ENCODE measurements at regions not wholly inside any gene's neighbourhood (a gene's known extent, or its start where the extent isn't known, plus 50 kb on each side); places are given as distances from the start of the nearest gene placed in this dataset.

GRCh38 chr1:185674201-185674600 is 60.0 kb upstream of the HMCN1 start (continued):
- TF ChIP-seq, protein P1, sequence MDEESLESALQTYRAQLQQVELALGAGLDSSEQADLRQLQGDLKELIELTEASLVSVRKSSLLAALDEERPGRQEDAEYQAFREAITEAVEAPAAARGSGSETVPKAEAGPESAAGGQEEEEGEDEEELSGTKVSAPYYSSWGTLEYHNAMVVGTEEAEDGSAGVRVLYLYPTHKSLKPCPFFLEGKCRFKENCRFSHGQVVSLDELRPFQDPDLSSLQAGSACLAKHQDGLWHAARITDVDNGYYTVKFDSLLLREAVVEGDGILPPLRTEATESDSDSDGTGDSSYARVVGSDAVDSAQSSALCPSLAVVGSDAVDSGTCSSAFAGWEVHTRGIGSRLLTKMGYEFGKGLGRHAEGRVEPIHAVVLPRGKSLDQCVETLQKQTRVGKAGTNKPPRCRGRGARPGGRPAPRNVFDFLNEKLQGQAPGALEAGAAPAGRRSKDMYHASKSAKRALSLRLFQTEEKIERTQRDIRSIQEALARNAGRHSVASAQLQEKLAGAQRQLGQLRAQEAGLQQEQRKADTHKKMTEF (CRISPR knock-in tag; IDR thresholded peaks at IDR 0.05), result peak; percentile 87
- no peak for TF ChIP-seq PHF20 (CRISPR knock-in tag; IDR thresholded peaks at IDR 0.05)
- TF ChIP-seq KDM4B (CRISPR knock-in tag; IDR thresholded peaks at IDR 0.05), result no peak
- TF ChIP-seq MYC (CRISPR knock-in tag; IDR thresholded peaks at IDR 0.05; ENCODE audit: borderline replicate concordance), result no peak
- TF ChIP-seq SCMH1 (CRISPR knock-in tag; IDR thresholded peaks at IDR 0.05; ENCODE audit: borderline replicate concordance), result no peak
- no peak for TF ChIP-seq ZNF343 (CRISPR knock-in tag; IDR thresholded peaks at IDR 0.05)
- TF ChIP-seq ZBTB3 (CRISPR knock-in tag; IDR thresholded peaks at IDR 0.05; ENCODE audit: borderline replicate concordance, low read depth), result no peak
- TF ChIP-seq ARNT2 (CRISPR knock-in tag; IDR thresholded peaks at IDR 0.05; ENCODE audit: low read depth), result no peak
- no peak for TF ChIP-seq RFX1 (IDR thresholded peaks at IDR 0.05)
- no peak for TF ChIP-seq ZNF879 (CRISPR knock-in tag; IDR thresholded peaks at IDR 0.05)
- TF ChIP-seq, protein P2, sequence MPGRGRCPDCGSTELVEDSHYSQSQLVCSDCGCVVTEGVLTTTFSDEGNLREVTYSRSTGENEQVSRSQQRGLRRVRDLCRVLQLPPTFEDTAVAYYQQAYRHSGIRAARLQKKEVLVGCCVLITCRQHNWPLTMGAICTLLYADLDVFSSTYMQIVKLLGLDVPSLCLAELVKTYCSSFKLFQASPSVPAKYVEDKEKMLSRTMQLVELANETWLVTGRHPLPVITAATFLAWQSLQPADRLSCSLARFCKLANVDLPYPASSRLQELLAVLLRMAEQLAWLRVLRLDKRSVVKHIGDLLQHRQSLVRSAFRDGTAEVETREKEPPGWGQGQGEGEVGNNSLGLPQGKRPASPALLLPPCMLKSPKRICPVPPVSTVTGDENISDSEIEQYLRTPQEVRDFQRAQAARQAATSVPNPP (CRISPR knock-in tag; IDR thresholded peaks at IDR 0.05), result no peak
- no peak for TF ChIP-seq PRPF4 (IDR thresholded peaks at IDR 0.05; ENCODE audit: low read depth, low read length, poor library complexity, severe bottlenecking)
- 0 out of 4 replicates have a peak, but pooled peaks of 1 of the 2 experiments have one; percentile 44 for TF ChIP-seq REST (IDR thresholded peaks at IDR 0.05; ENCODE audit: borderline replicate concordance in 1 of 2, low read depth in 1 of 2, low read length in 2 of 2)
- peak; percentile 51; the same call in 1 of the 2 replicates for TF ChIP-seq HOXA3 (CRISPR knock-in tag; IDR thresholded peaks at IDR 0.05)
- no peak for TF ChIP-seq MLLT10 (CRISPR knock-in tag; IDR thresholded peaks at IDR 0.05)
- TF ChIP-seq ZNF256 (CRISPR knock-in tag; conservative IDR thresholded peaks at IDR 0.05), result no peak
- TF ChIP-seq RARA (CRISPR knock-in tag; IDR thresholded peaks at IDR 0.05), result peak; percentile 87
- TF ChIP-seq ZNF180 (CRISPR knock-in tag; IDR thresholded peaks at IDR 0.05; ENCODE audit: borderline replicate concordance, low read depth), result no peak
- TF ChIP-seq, protein P3, sequence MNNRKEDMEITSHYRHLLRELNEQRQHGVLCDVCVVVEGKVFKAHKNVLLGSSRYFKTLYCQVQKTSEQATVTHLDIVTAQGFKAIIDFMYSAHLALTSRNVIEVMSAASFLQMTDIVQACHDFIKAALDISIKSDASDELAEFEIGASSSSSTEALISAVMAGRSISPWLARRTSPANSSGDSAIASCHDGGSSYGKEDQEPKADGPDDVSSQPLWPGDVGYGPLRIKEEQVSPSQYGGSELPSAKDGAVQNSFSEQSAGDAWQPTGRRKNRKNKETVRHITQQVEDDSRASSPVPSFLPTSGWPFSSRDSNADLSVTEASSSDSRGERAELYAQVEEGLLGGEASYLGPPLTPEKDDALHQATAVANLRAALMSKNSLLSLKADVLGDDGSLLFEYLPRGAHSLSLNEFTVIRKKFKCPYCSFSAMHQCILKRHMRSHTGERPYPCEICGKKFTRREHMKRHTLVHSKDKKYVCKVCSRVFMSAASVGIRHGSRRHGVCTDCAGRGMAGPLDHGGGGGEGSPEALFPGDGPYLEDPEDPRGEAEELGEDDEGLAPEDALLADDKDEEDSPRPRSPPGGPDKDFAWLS (CRISPR knock-in tag; IDR thresholded peaks at IDR 0.05; ENCODE audit: borderline replicate concordance), result no peak
